SW 1271 (cell line): ENCODE measurements at regions not wholly inside any gene's neighbourhood (a gene's known extent, or its start where the extent isn't known, plus 50 kb on each side); places are given as distances from the start of the nearest gene placed in this dataset.
"Not testable (repeated sequence)": the region's sequence is repeated elsewhere in the genome, so short reads cannot be mapped to it uniquely, and the experiment has no call there.

Experiments
- DNase-seq, 2 experiments: peaks; one replicate each; lab custom pipeline; 2025; lab: John Stamatoyannopoulos, UW

- no peak for DNase-seq
These were observed 1110.0 kb upstream of the PCDH20 start for GRCh38 chr13:62525652-62526051.

DNA sequence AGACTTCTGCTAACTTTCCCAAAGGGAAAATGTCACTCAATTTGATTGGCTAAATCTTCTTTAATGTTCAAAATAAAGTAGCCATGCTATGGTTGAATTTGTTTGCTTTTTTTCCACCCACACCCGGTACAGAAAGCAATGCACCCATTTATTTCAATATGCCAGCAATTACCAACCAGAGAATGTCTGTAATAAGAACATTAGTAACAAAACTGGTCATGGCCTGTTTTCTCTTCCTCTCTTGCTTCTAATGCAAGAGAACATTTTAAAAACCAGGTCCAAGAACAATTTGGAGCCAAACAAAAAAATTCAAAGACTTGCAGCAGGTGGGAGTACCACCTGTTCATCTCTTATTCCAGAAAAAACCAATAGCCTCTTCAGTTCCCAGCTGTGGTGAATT lies 1108.8 kb upstream of the PCDH20 start:
- no peak for DNase-seq

GRCh38 chr13:62524061-62524460 lies 1108.4 kb upstream of the PCDH20 start:
- DNase-seq, result no peak

- peak in 1 of 2 experiments; percentile 22 for DNase-seq
These were observed 1096.8 kb upstream of the PCDH20 start for GRCh38 chr13:62512194-62513141.

- no peak for DNase-seq
These were observed 1095.4 kb upstream of the PCDH20 start for GRCh38 chr13:62510906-62511655.

GRCh38 chr13:62502588-62502987 lies 1086.9 kb upstream of the PCDH20 start:
- DNase-seq, result no peak

DNA sequence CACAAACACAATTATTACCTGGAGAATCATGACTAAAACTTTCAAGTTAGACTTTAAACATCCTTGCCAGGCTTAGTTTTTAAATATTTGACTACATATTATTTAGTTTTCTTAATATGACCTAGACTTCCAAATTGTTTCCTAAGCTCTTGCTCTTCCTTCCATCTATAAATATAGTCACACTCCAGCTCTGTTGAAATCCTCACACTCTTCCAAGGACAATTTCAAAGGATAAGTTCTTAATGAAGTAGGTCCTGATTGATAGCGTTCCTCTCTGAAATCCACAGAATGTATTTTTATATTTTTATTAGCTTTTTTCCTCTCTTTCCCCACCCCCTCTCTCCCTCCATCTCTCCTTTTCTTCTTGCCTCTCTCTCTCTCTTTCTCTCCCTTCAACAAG lies 1074.1 kb upstream of the PCDH20 start:
- no peak for DNase-seq

- DNase-seq, result no peak
These were observed 1068.1 kb upstream of the PCDH20 start for GRCh38 chr13:62483774-62484173.

- DNase-seq, result no peak
These were observed 1066.7 kb upstream of the PCDH20 start for GRCh38 chr13:62482351-62482750.

DNA sequence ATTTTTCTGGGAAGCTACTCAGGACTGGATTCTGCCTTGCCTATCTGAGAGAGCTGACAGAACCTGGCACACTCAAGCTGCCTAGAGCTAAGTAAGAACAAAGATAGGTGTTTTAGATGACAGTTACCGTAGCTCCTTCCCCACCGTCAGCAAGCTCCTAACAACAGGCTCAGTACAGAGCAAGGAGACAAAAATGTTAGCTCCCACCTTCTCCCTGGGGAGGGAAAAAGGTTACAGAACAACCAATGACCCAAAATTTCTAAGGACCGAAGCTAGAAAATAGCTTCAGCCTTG lies 1058.2 kb upstream of the PCDH20 start:
- DNase-seq, result no peak

GRCh38 chr13:62473190-62473943 lies 1057.7 kb upstream of the PCDH20 start:
- DNase-seq, result no peak

- no peak for DNase-seq
These were observed 1038.1 kb upstream of the PCDH20 start for GRCh38 chr13:62453761-62454160.

DNA sequence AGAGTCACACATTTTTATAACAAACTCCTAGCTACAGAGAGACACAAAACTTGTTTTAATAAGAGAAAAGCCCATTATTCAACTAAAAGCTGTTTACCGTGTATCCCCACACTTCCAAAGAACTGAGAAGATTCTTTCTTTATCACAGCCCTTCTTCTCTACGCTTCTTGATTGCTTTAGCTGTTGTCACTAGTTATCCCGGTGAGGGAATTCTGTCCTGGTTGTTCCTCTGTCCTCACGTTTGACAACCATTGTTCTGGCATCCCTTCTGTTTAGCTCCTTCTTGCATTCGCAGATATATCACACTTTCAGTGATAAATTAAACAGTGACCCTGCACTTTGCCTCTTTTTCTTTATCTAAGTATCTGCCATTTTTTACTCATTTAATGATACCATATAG lies 1035.1 kb upstream of the PCDH20 start:
- DNase-seq, result no peak

DNA sequence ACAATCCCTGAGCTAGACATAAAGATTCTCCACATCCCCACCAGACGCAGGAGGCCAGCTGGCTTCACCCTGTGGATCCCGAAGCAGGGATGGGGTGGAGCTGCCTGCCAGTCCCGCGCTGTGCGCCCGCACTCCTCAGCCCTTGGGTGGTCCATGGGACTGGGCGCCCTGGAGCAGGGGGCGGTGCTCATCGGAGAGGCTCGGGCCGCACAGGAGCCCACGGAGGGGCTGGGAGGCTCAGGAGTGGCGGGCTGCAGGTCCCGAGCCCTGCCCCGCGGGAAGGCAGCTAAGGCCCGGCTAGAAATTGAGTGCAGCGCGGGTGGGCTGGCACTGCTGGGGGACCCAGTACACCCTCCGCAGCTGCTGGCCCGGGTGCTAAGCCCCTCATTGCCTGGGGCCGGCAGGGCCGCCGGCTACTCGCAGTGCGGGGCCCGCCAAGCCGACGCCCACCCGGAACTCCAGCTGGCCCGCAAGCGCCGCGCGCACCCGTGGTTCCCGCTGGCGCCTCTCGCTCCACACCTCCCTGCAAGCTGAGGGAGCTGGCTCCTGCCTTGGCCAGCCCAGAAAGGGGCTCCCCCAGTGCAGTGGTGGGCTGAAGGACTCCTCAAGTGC lies 1032.2 kb upstream of the PCDH20 start:
- not testable (repeated sequence) for DNase-seq

DNA sequence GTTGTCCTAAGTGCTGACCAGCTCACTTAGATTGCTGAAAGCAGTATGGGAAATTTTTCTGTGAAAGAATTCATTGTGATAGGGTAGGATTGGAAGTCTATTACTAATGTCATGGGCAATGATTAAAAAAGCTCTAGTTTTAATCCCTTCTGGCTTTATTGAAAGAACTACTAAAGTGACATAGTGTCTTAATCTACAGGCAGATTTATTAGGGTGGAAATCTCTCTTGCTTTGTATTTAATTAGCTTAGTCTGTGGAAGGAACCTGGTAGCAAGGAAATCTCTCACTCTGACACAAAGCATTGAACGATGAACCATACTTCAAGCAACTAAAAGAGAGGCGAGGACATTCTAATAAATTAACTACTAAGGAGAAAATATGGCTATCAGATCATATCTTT lies 1029.2 kb upstream of the PCDH20 start:
- DNase-seq, result no peak

- DNase-seq, result no peak
These were observed 1018.4 kb upstream of the PCDH20 start for GRCh38 chr13:62434081-62434480.

- no peak for DNase-seq
These were observed 1018.0 kb upstream of the PCDH20 start for GRCh38 chr13:62433660-62434059.

DNA sequence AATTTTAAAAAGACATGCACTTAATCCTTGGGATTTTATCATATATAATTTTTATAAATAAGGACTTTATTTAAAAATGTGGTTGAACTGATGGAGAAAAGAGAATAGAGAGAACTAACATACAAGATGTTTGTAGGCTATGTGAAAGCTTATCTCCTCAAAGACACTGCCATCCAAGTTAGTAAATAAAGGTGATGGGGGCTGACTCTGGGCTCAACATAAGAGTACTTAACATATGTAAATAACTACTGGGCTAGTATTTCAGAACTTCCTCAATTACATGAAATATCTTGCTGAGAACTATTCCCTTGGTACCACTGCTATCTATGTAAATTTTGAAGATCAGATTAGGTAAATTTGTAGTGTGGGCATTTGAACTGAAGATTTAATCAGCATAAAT lies 1017.3 kb upstream of the PCDH20 start:
- no peak for DNase-seq

GRCh38 chr13:62432295-62432694 lies 1016.6 kb upstream of the PCDH20 start:
- DNase-seq, result no peak

- DNase-seq, result no peak
These were observed 1016.2 kb upstream of the PCDH20 start for GRCh38 chr13:62431852-62432251.

DNA sequence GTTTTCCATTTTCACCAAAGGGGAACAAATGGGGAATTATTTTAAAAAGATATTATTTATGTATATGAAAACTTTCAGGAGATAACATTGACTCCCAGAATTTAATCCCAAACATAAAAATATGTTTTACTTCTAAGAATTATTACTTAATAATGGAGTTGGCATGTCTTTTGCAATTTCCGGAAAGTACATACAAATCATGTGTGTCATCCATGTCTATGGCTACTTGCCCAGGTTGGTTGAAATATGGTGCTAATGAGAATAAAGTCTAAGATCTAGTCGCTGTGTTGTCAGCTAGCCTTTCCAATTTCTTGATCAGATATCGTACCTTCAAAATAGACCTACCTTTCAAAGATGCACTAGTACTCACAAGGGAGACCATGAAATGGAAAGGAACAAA lies 1003.2 kb upstream of the PCDH20 start:
- no peak for DNase-seq

- no peak for DNase-seq
These were observed 1002.7 kb upstream of the PCDH20 start for GRCh38 chr13:62418376-62418775.
